Heart left ventricle (tissue), 16 donors: ENCODE measurements at regions not wholly inside any gene's neighbourhood (a gene's known extent, or its start where the extent isn't known, plus 50 kb on each side); places are given as distances from the start of the nearest gene placed in this dataset.

Experiments
- ATAC-seq, 4 donors: fragments of 200-7000 bp; cut with Tn5 transposase; one replicate each; pipeline ENCODE4 v1.9.1; 2020 to 2022; ENCODE audit warnings: moderate library complexity in 4 of 4, mild to moderate bottlenecking in 3 of 4, moderate number of reproducible peaks in 1 of 4
- DNase-seq, 5 donors: peaks; one replicate each; pipeline ENCODE4 v3.0.0-alpha.2; 2020
- H3K27ac ChIP-seq, 12 donors: fragments of 200-600 bp; sonication (generic) in 4 of 12; one replicate each; pipeline versions ENCODE4 v1.5.0 to v1.8.0; 2016 to 2022; ENCODE audit warnings: mild to moderate bottlenecking in 2 of 12
- H3K27me3 ChIP-seq, 9 donors: fragments of 200-600 bp; sonication (generic) in 2 of 9; one replicate each; pipeline versions ENCODE4 v1.5.1 to v1.8.0; 2016 to 2022; ENCODE audit warnings: mild to moderate bottlenecking in 3 of 9
- H3K36me3 ChIP-seq, 9 donors: fragments of 200-600 bp; sonication (generic) in 2 of 9; one replicate each; pipeline versions ENCODE4 v1.5.0 to v1.8.0; 2018 to 2022; ENCODE audit warnings: mild to moderate bottlenecking in 2 of 9
- H3K4me1 ChIP-seq, 12 donors: fragments of 200-600 bp; sonication (generic) in 4 of 12; one replicate each; pipeline versions ENCODE4 v1.5.0 to v1.8.0; 2016 to 2022; ENCODE audit warnings: mild to moderate bottlenecking in 3 of 12
- H3K4me3 ChIP-seq, 12 donors: fragments of 200-600 bp; sonication (generic) in 4 of 12; one replicate each; pipeline versions ENCODE4 v1.5.0 to v1.8.0; 2017 to 2022; ENCODE audit warnings: mild to moderate bottlenecking in 9 of 12, moderate library complexity in 4 of 12
- H3K9me3 ChIP-seq, 12 donors: fragments of 200-600 bp; sonication (generic) in 4 of 12; one replicate each; pipeline versions ENCODE4 v1.5.0 to v1.8.0; 2016 to 2022; ENCODE audit warnings: mild to moderate bottlenecking in 1 of 12
- CTCF ChIP-seq, 12 donors: fragments of 200-600 bp; sonication (generic) in 4 of 12; IDR thresholded peaks; one replicate each; pipeline versions ENCODE4 v1.5.0 to v1.8.0; 2018 to 2022; ENCODE audit warnings: antibody characterized with exemption in 12 of 12, mild to moderate bottlenecking in 5 of 12
- POLR2A ChIP-seq, 2 donors: fragments of 450-650 bp; IDR thresholded peaks; one replicate each; pipeline ENCODE4 v1.6.1; 2017; ENCODE audit warnings: antibody characterized with exemption in 2 of 2, mild to moderate bottlenecking in 2 of 2, moderate library complexity in 2 of 2
- WGBS, 4 donors: extraction: QIAGEN DNeasy Blood & Tissue Kit in 2 of 4; methylation state at CpG; one replicate each; pipeline versions ENCODE4 v1.1.5 to v1.1.7; 2013 to 2018; 5-methylcytosine and 5-hydroxymethylcytosine counted together
- intact Hi-C, 10 donors: fragments of 100-400 bp; cut with DNase I; formaldehyde crosslinking; loops; one replicate each; pipeline versions ENCODE4 v1.11.1 to v1.14.2; 2022
- donor health status: ischemic (EF 13 %, LVEDD 7.1; RV severe dilation, severe dysfunction).
- donor health status: healthy with polysubstance abuse.
- donor health status: DM: no; HTN: yes; CAD: no.
- donor health status: DM: no; HTN: no; CAD: no.
- donor health status: ischemic (EF 25% LVEDD 6.9; RV normal size, moderate dysfunction).
- donor health status: ischemic (EF 25% LVEDD 5.7; RV mildly dilated, moderate dysfunction).
- donor health status: healthy.
- donor health status: DM: yes; HTN: yes; CAD: no.
- donor health status: ischemic (EF 35%, LVEDD 5.7; RV mildly dilated, moderate dysfunction).
- donor health status: nonischemic (EF 11% LVEDD 7.7; RV severe dilation, severe dysfunction).
- donor health status: DM: yes; HTN: yes; CAD: no.
- donor health status: PGD.
- donor health status: ischemic (EF 29% LVEDD 5.4; RV normal size, mild dysfunction).
- donor health status: nonischemic (EF 23%, LVEDD 6.1; RV moderate dilation, normal function).

- Histone ChIP-seq H3K27ac (no peak overlapping the region), H3K9me3 (no peaks in the 10 kb centered on the region), H3K4me3 (no peak overlapping the region), H3K4me1 (peaks cover 0 to 39% (median 12%) of the 10 kb centered on the region in 12 donors), H3K27me3 (no peaks in the 10 kb centered on the region), H3K36me3 (no peaks in the 10 kb centered on the region)
- intact Hi-C loops: loop anchor here in 1 of 10 donors (5.0 kb wide), 1 partner anchor 65 kb away; no protein-coding TSS in a partner anchor
- TF ChIP-seq POLR2A (IDR thresholded peaks at IDR 0.05) (no peak), CTCF (IDR thresholded peaks at IDR 0.05) (no peak)
- no peak for ATAC-seq
- WGBS, 4 donors: 57 to 70% (median 69%) methylated on average over 7 of the region's 7 CpGs
- DNase-seq: no peak
These were observed 82.7 kb upstream of the CHD2 start for GRCh38 chr15:92817339-92817886.

GRCh38 chr15:92818651-92819277, 81.4 kb upstream of the CHD2 start:
- ATAC-seq: no peak
- H3K4me3 ChIP-seq: peak overlapping the region in 5 of 12 donors; percentile 45 to 54 (median 52)
- intact Hi-C loops: loop anchor here in 1 of 10 donors (5.0 kb wide), 1 partner anchor 64 kb away; no protein-coding TSS in a partner anchor

GRCh38 chr15:92819278-92820235, 80.6 kb upstream of the CHD2 start:
- intact Hi-C loops: loop anchor here in 1 of 10 donors (5.0 kb wide), 1 partner anchor 63 kb away; no protein-coding TSS in a partner anchor
- no peaks in the 10 kb centered on the region for H3K27me3 ChIP-seq
- no peak for TF ChIP-seq CTCF (IDR thresholded peaks at IDR 0.05)
- no peak for TF ChIP-seq POLR2A (IDR thresholded peaks at IDR 0.05)
- WGBS, 4 donors: 30 to 39% (median 32%) methylated on average over 16 of the region's 16 CpGs
- H3K27ac ChIP-seq: peak overlapping the region; percentile 77 to 93 (median 86)
- H3K36me3 ChIP-seq: no peaks in the 10 kb centered on the region
- no peaks in the 10 kb centered on the region for H3K9me3 ChIP-seq
- peak overlapping the region in 11 of 12 donors; percentile 10 to 62 (median 48) for H3K4me3 ChIP-seq
- peaks cover 0 to 35% (median 12%) of the 10 kb centered on the region in 12 donors for H3K4me1 ChIP-seq
- ATAC-seq: peak in 3 of 4 donors; percentile 25 to 40 (median 27)
- DNase-seq: no peak

More at GRCh38 chr15:92818651-92819277, 81.4 kb upstream of the CHD2 start:
- DNase-seq: no peak
- H3K36me3 ChIP-seq: no peaks in the 10 kb centered on the region
- WGBS, 4 donors: 51 to 62% (median 56%) methylated on average over 16 of the region's 16 CpGs
- peak overlapping the region in 10 of 12 donors; percentile 27 to 93 (median 86) for H3K27ac ChIP-seq
- H3K27me3 ChIP-seq: no peaks in the 10 kb centered on the region
- no peak for TF ChIP-seq POLR2A (IDR thresholded peaks at IDR 0.05)
- TF ChIP-seq CTCF (IDR thresholded peaks at IDR 0.05): no peak
- H3K4me1 ChIP-seq: peaks cover 0 to 38% (median 12%) of the 10 kb centered on the region in 12 donors
- H3K9me3 ChIP-seq: no peaks in the 10 kb centered on the region
